SK-N-SH (cell line): ENCODE measurements at regions not wholly inside any gene's neighbourhood (a gene's known extent, or its start where the extent isn't known, plus 50 kb on each side); places are given as distances from the start of the nearest gene placed in this dataset.

Experiments
- CTCF ChIA-PET: fragments of 300-600, 350-600 bp; formaldehyde crosslinking; extraction: SDS; loops from one replicate; lab custom pipeline; 2021; lab: Yijun Ruan, JAX
- POLR2A ChIA-PET: fragments of 350-600 bp; sonication (Branson Sonifier 250); formaldehyde crosslinking; extraction: SDS; loops from one replicate; lab custom pipeline; 2020; ENCODE audit warnings: antibody characterized with exemption, inconsistent platforms; lab: Yijun Ruan, JAX
- DNase-seq: peaks from one replicate; pipeline ENCODE4 v3.0.0; 2012
- H2AFZ ChIP-seq: fragments of 200-600 bp; sonication (generic); 2 replicates; pipeline ENCODE4 v1.8.1; 2016; ENCODE audit warnings: antibody characterized with exemption, mild to moderate bottlenecking, low read depth
- H3F3A ChIP-seq: fragments of 200-600 bp; sonication (generic); replicated peaks from 2 replicates; pipeline ENCODE3; 2016; ENCODE audit warnings: antibody characterized with exemption, mild to moderate bottlenecking; ENCODE audit not compliant: insufficient read depth
- H3K27ac ChIP-seq, 2 experiments: fragments of 200-500 bp in 1 of 2; fragments of 200-600 bp in 1 of 2; sonication (Bioruptor generic) in 1 of 2; sonication (generic), shearing (Covaris generic) in 1 of 2; 2 replicates each; pipeline versions ENCODE4 v1.5.1 to v1.6.1; 2014 to 2016; ENCODE audit warnings: low read depth in 2 of 2, inconsistent platforms in 1 of 2, low read length in 1 of 2, mild to moderate bottlenecking in 1 of 2, mixed read lengths in 1 of 2
- H3K27me3 ChIP-seq: fragments of 200-600 bp; sonication (generic), shearing (Covaris generic); 2 replicates; pipeline ENCODE4 v1.6.1; 2016; ENCODE audit warnings: mixed run types; ENCODE audit not compliant: insufficient read depth
- H3K36me3 ChIP-seq, 2 experiments: fragments of 200-500 bp in 1 of 2; fragments of 200-600 bp in 1 of 2; sonication (Bioruptor generic) in 1 of 2; sonication (generic) in 1 of 2; replicated peaks in 1 of 2; 2 replicates each; pipeline versions ENCODE3 to v1.5.1; 2014 to 2016; ENCODE audit warnings: low read length in 1 of 2, mild to moderate bottlenecking in 1 of 2; ENCODE audit not compliant: insufficient read depth in 2 of 2, control insufficient read depth in 1 of 2
- H3K4me1 ChIP-seq, 2 experiments: fragments of 200-500 bp in 1 of 2; fragments of 200-600 bp in 1 of 2; sonication (Bioruptor generic) in 1 of 2; sonication (generic), shearing (Covaris generic) in 1 of 2; 2 replicates each; pipeline versions ENCODE4 v1.5.1 to v1.6.1; 2014 to 2016; ENCODE audit warnings: low read depth in 1 of 2, low read length in 1 of 2, mixed run types in 1 of 2; ENCODE audit not compliant: insufficient read depth in 2 of 2, control insufficient read depth in 1 of 2
- H3K4me2 ChIP-seq: fragments of 200-600 bp; sonication (generic), shearing (Covaris generic); 2 replicates; pipeline ENCODE4 v1.6.1; 2017; ENCODE audit warnings: mixed run types
- H3K4me3 ChIP-seq, 2 experiments: fragments of 200-500 bp in 1 of 2; fragments of 200-600 bp in 1 of 2; sonication (Bioruptor generic) in 1 of 2; sonication (generic), shearing (Covaris generic) in 1 of 2; 2 replicates each; pipeline versions ENCODE4 v1.5.1 to v1.8.1; 2014 to 2016; ENCODE audit warnings: low read depth in 2 of 2, inconsistent platforms in 1 of 2, low read length in 1 of 2, mild to moderate bottlenecking in 1 of 2, mixed read lengths in 1 of 2, moderate library complexity in 1 of 2
- H3K79me2 ChIP-seq: fragments of 200-600 bp; sonication (generic); 2 replicates; pipeline ENCODE4 v1.8.1; 2017; ENCODE audit warnings: mild to moderate bottlenecking; ENCODE audit not compliant: insufficient read depth
- H3K9ac ChIP-seq: fragments of 200-600 bp; sonication (generic); 2 replicates; pipeline ENCODE4 v1.6.1; 2017; ENCODE audit warnings: mixed run types
- H3K9me2 ChIP-seq: fragments of 200-600 bp; sonication (generic); 2 replicates; pipeline ENCODE4 v1.6.1; 2017; ENCODE audit warnings: mixed run types
- H3K9me3 ChIP-seq: fragments of 200-600 bp; sonication (generic); 2 replicates; pipeline ENCODE4 v1.6.1; 2017; ENCODE audit warnings: mixed run types, mild to moderate bottlenecking, moderate library complexity
- H4K20me1 ChIP-seq: fragments of 200-600 bp; sonication (generic); 2 replicates; pipeline ENCODE4 v1.6.1; 2017; ENCODE audit warnings: mild to moderate bottlenecking, mixed run types; ENCODE audit not compliant: insufficient read depth
- CTCF ChIP-seq: fragments of 200-600 bp; sonication (generic); IDR thresholded peaks from 2 replicates; pipeline ENCODE4 v1.6.1; 2017; ENCODE audit warnings: antibody characterized with exemption, mild to moderate bottlenecking, moderate library complexity
- EZH2phosphoT487 ChIP-seq: fragments of 200-600 bp; sonication (generic); IDR thresholded peaks from 2 replicates; pipeline ENCODE4 v1.6.1; 2017; ENCODE audit warnings: low read depth, mixed run types, mild to moderate bottlenecking, antibody characterized with exemption, moderate library complexity, borderline replicate concordance
- FOSL2 ChIP-seq: IDR thresholded peaks from 2 replicates; pipeline ENCODE4 v1.4.0; 2012; ENCODE audit warnings: low read depth, mild to moderate bottlenecking, moderate library complexity, borderline replicate concordance
- FOXM1 ChIP-seq: IDR thresholded peaks from 2 replicates; pipeline ENCODE4 v1.4.0; 2012; ENCODE audit warnings: low read depth, mild to moderate bottlenecking
- GABPA ChIP-seq: IDR thresholded peaks from 2 replicates; pipeline ENCODE4 v1.4.0; 2012; ENCODE audit warnings: low read depth, mild to moderate bottlenecking
- GATA2 ChIP-seq: sonication (generic); formaldehyde crosslinking; IDR thresholded peaks from 2 replicates; pipeline ENCODE4 v1.5.0; 2020; ENCODE audit warnings: mild to moderate bottlenecking, missing genetic modification reagents
- MAX ChIP-seq: IDR thresholded peaks from 2 replicates; pipeline ENCODE4 v1.4.0; 2012; ENCODE audit warnings: low read depth
- MXI1 ChIP-seq: IDR thresholded peaks from 2 replicates; pipeline ENCODE4 v1.6.1; 2012; ENCODE audit warnings: mild to moderate bottlenecking, low read depth, low read length, improper control_type of control experiment
- NRF1 ChIP-seq: IDR thresholded peaks from 2 replicates; pipeline ENCODE4 v1.6.1; 2012; ENCODE audit warnings: low read depth, mild to moderate bottlenecking, low read length
- PBX3 ChIP-seq: IDR thresholded peaks from 2 replicates; pipeline ENCODE4; 2012
- RFX5 ChIP-seq: IDR thresholded peaks from 2 replicates; pipeline ENCODE4 v1.6.1; 2012; ENCODE audit warnings: mild to moderate bottlenecking, improper control_type of control experiment, low read length
- RXRA ChIP-seq: IDR thresholded peaks from 2 replicates; pipeline ENCODE4 v1.4.0; 2012; ENCODE audit warnings: low read depth, mild to moderate bottlenecking, borderline replicate concordance
- SMC3 ChIP-seq: IDR thresholded peaks from 2 replicates; pipeline ENCODE4 v1.6.1; 2012; ENCODE audit warnings: low read depth, low read length, improper control_type of control experiment
- TCF12 ChIP-seq: IDR thresholded peaks from 2 replicates; pipeline ENCODE4 v1.4.0; 2012
- TEAD4 ChIP-seq: IDR thresholded peaks from 2 replicates; pipeline ENCODE4 v1.4.0; 2012; ENCODE audit warnings: mild to moderate bottlenecking, borderline replicate concordance; ENCODE audit not compliant: insufficient read depth
- WGBS: methylation state at CpG from one replicate; pipeline ENCODE4 v1.1.6; 2017; ENCODE audit warnings: low lambda C conversion rate; 5-methylcytosine and 5-hydroxymethylcytosine counted together
- TF ChIP-seq, protein P1 (sequence below): IDR thresholded peaks from 2 replicates; pipeline ENCODE4 v1.6.1; 2012; ENCODE audit warnings: mild to moderate bottlenecking, low read depth, low read length, moderate library complexity
- TF ChIP-seq, protein P2 (sequence below): fragments of 150-350 bp; IDR thresholded peaks from 2 replicates; pipeline ENCODE4 v1.6.1; 2017; ENCODE audit warnings: antibody characterized with exemption, low read length, low read depth, borderline replicate concordance
- TF ChIP-seq, protein P3 (sequence below): IDR thresholded peaks from 2 replicates; pipeline ENCODE4 v1.4.0; 2012; ENCODE audit warnings: low read depth, borderline replicate concordance

DNA sequence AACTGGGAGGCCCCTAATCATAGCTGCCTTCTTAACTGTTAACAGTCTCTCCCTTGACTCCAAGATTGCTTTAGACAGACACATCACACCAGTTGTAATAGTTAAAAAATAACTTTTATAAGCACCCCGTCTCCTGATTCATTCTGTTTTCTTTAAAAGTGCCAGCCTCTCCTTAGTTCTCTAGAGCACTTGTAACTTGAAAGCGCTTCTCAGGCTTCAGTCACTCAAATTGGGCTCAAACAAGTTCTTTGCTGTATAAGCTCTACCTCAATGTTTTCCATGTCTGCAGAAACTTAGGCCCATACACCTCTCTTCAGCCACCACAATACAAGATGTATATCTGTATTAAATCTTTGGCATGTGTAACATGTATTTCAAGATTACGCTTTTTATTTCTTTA is 169.6 kb downstream of the GABRG1 start:
- no peaks in the 10 kb centered on the region for H3K4me1 ChIP-seq
- DNase-seq: no peak
- H3F3A ChIP-seq: no peaks in the 10 kb centered on the region
- TF ChIP-seq MAX: no peak
- TF ChIP-seq CTCF: no peak
- no peak for TF ChIP-seq FOXM1
- TF ChIP-seq RFX5: no peak
- no peak for TF ChIP-seq EZH2phosphoT487
- TF ChIP-seq, all 33 proteins: peak for 0
- Histone ChIP-seq H3K9me2 (no peaks in the 10 kb centered on the region), H3K27me3 (no peaks in the 10 kb centered on the region), H3K4me2 (no peak overlapping the region), H2AFZ (no peak overlapping the region), H3K4me3 (no peak overlapping the region), H4K20me1 (no peaks in the 10 kb centered on the region), H3K27ac (no peak overlapping the region), H3K9ac (no peak overlapping the region), H3K36me3 (no peaks in the 10 kb centered on the region), H3K9me3 (no peaks in the 10 kb centered on the region), H3K79me2 (no peaks in the 10 kb centered on the region)
- CTCF ChIA-PET: no interaction called here
- POLR2A ChIA-PET: no interaction called here
- WGBS: 0% methylated on average over 3 of the region's 3 CpGs

DNA sequence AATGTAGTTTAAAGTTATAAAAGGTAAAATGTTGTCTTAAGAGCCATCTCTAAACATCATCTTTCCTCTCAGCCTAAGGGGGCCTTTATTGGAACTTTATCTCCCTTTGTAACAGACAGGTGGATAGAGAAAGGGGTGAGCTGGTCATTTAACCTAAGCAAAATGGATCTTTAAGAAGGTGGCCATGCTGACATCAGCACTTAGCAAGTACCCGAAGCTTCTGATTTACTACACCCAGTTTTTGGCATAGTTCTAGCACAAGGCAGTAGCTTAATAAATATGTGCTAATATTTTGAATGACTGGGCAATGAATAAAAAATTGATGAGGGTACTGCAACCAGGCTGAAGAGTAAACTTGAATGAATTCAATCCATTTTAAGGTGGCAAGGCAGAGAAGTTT is 172.7 kb downstream of the GABRG1 start:
- no peaks in the 10 kb centered on the region for H4K20me1 ChIP-seq
- no peak overlapping the region for H3K4me3 ChIP-seq
- no peaks in the 10 kb centered on the region for H3K4me1 ChIP-seq
- H2AFZ ChIP-seq: no peak overlapping the region
- no peaks in the 10 kb centered on the region for H3K36me3 ChIP-seq
- H3K27ac ChIP-seq: no peak overlapping the region
- H3K4me2 ChIP-seq: no peak overlapping the region
- H3K9me2 ChIP-seq: no peaks in the 10 kb centered on the region
- H3K79me2 ChIP-seq: no peaks in the 10 kb centered on the region
- ChIA-PET POLR2A (no interaction called here), CTCF (no interaction called here)
- H3K27me3 ChIP-seq: no peaks in the 10 kb centered on the region
- no peak overlapping the region for H3K9ac ChIP-seq
- no peaks in the 10 kb centered on the region for H3K9me3 ChIP-seq
- no peaks in the 10 kb centered on the region for H3F3A ChIP-seq
- no peak for DNase-seq
- WGBS: 0% methylated on average over 1 of the region's 1 CpG
- TF ChIP-seq RFX5 (no peak), PBX3 (no peak), FOXM1 (no peak), NRF1 (no peak), RXRA (no peak), GABPA (no peak), SMC3 (no peak), TCF12 (no peak), EZH2phosphoT487 (no peak), MAX (no peak), FOSL2 (no peak), GATA2 (CRISPR knock-in tag) (no peak), MXI1 (no peak), TEAD4 (no peak)
- TF ChIP-seq, protein P1, sequence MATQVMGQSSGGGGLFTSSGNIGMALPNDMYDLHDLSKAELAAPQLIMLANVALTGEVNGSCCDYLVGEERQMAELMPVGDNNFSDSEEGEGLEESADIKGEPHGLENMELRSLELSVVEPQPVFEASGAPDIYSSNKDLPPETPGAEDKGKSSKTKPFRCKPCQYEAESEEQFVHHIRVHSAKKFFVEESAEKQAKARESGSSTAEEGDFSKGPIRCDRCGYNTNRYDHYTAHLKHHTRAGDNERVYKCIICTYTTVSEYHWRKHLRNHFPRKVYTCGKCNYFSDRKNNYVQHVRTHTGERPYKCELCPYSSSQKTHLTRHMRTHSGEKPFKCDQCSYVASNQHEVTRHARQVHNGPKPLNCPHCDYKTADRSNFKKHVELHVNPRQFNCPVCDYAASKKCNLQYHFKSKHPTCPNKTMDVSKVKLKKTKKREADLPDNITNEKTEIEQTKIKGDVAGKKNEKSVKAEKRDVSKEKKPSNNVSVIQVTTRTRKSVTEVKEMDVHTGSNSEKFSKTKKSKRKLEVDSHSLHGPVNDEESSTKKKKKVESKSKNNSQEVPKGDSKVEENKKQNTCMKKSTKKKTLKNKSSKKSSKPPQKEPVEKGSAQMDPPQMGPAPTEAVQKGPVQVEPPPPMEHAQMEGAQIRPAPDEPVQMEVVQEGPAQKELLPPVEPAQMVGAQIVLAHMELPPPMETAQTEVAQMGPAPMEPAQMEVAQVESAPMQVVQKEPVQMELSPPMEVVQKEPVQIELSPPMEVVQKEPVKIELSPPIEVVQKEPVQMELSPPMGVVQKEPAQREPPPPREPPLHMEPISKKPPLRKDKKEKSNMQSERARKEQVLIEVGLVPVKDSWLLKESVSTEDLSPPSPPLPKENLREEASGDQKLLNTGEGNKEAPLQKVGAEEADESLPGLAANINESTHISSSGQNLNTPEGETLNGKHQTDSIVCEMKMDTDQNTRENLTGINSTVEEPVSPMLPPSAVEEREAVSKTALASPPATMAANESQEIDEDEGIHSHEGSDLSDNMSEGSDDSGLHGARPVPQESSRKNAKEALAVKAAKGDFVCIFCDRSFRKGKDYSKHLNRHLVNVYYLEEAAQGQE: no peak
- TF ChIP-seq, protein P2, sequence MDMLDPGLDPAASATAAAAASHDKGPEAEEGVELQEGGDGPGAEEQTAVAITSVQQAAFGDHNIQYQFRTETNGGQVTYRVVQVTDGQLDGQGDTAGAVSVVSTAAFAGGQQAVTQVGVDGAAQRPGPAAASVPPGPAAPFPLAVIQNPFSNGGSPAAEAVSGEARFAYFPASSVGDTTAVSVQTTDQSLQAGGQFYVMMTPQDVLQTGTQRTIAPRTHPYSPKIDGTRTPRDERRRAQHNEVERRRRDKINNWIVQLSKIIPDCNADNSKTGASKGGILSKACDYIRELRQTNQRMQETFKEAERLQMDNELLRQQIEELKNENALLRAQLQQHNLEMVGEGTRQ: no peak
- TF ChIP-seq, protein P3, sequence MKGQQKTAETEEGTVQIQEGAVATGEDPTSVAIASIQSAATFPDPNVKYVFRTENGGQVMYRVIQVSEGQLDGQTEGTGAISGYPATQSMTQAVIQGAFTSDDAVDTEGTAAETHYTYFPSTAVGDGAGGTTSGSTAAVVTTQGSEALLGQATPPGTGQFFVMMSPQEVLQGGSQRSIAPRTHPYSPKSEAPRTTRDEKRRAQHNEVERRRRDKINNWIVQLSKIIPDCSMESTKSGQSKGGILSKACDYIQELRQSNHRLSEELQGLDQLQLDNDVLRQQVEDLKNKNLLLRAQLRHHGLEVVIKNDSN: no peak
